ENCODE measurements at regions not wholly inside any gene's neighbourhood (a gene's known extent, or its start where the extent isn't known, plus 50 kb on each side); places are given as distances from the start of the nearest gene placed in this dataset.

DNA sequence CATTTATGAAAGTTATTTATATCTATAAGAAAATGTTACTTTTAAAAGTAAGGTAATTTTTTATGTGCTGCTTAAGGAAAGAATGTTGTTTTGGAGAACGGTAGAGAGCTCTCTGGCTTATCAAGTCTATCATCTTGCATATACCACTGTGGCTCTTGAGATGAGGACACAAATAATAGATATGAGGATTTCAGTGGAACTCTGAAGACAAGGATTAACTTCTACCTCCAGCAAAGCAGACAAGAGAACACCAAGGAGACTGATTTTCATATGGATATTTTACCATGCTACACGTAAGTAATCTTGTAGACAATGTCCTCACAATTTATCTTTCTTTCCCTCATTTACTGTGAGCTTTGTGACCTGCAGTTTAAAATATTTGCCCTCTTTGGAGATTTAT is 557.5 kb upstream of the NDST4 start:
- Histone ChIP-seq H3K4me1 (ENCODE audit: insufficient read depth, low read length, poor library complexity, severe bottlenecking) (no peaks in the 10 kb centered on the region), H3F3A (ENCODE audit: low read depth) (no peaks in the 10 kb centered on the region), H3K9me2 (replicated peaks; ENCODE audit: low read depth, low read length) (no peaks in the 10 kb centered on the region), H3K79me2 (ENCODE audit: insufficient read depth, low read length) (no peaks in the 10 kb centered on the region), H3K4me3 (ENCODE audit: low read length, poor library complexity, severe bottlenecking) (no peak overlapping the region), H2AFZ (ENCODE audit: low read length) (no peak overlapping the region), H3K9me3 (ENCODE audit: insufficient read depth, low read depth, low read length) (no peaks in the 10 kb centered on the region), H3K36me3 (ENCODE audit: insufficient read depth, low read length) (no peaks in the 10 kb centered on the region), H3K9ac (ENCODE audit: low read depth, low read length, poor library complexity, severe bottlenecking) (no peak overlapping the region), H3K4me2 (ENCODE audit: low read depth, low read length, poor library complexity, severe bottlenecking) (no peak overlapping the region), H4K20me1 (ENCODE audit: insufficient read depth, low read length, poor library complexity, severe bottlenecking) (no peaks in the 10 kb centered on the region), H3K27me3 (ENCODE audit: insufficient read depth, low read length, poor library complexity, severe bottlenecking) (no peaks in the 10 kb centered on the region)
- no peak for TF ChIP-seq EZH2phosphoT487 (IDR thresholded peaks at IDR 0.05; ENCODE audit: borderline replicate concordance)
- TF ChIP-seq, protein P1, sequence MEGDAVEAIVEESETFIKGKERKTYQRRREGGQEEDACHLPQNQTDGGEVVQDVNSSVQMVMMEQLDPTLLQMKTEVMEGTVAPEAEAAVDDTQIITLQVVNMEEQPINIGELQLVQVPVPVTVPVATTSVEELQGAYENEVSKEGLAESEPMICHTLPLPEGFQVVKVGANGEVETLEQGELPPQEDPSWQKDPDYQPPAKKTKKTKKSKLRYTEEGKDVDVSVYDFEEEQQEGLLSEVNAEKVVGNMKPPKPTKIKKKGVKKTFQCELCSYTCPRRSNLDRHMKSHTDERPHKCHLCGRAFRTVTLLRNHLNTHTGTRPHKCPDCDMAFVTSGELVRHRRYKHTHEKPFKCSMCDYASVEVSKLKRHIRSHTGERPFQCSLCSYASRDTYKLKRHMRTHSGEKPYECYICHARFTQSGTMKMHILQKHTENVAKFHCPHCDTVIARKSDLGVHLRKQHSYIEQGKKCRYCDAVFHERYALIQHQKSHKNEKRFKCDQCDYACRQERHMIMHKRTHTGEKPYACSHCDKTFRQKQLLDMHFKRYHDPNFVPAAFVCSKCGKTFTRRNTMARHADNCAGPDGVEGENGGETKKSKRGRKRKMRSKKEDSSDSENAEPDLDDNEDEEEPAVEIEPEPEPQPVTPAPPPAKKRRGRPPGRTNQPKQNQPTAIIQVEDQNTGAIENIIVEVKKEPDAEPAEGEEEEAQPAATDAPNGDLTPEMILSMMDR (conservative IDR thresholded peaks at IDR 0.05; ENCODE audit: low read length), result no peak

DNA sequence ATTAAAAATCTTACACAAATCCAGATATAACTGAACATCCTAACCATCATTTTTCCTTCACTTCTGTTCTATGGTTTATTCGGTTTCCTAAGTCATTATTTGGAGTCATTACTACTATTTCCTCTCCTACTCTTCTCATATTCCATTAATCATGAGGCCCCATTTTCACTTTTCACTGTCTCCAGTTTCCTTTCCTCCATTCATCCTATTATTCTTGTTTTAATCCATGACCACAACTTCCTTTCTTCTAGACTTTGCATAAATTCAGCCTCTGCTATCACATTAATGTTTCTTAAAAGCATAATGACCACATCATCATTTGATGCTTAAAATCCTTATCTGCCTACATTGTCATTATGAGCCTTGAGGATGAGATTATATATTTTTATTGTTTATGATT is 555.0 kb upstream of the NDST4 start:
- Histone ChIP-seq H3K79me2 (ENCODE audit: insufficient read depth, low read length) (no peaks in the 10 kb centered on the region), H4K20me1 (ENCODE audit: insufficient read depth, low read length, poor library complexity, severe bottlenecking) (no peaks in the 10 kb centered on the region), H3K4me2 (ENCODE audit: low read depth, low read length, poor library complexity, severe bottlenecking) (no peak overlapping the region), H3K9ac (ENCODE audit: low read depth, low read length, poor library complexity, severe bottlenecking) (no peak overlapping the region), H3K9me3 (ENCODE audit: insufficient read depth, low read depth, low read length) (no peaks in the 10 kb centered on the region), H3F3A (ENCODE audit: low read depth) (no peaks in the 10 kb centered on the region), H3K9me2 (replicated peaks; ENCODE audit: low read depth, low read length) (no peaks in the 10 kb centered on the region), H2AFZ (ENCODE audit: low read length) (no peak overlapping the region), H3K27me3 (ENCODE audit: insufficient read depth, low read length, poor library complexity, severe bottlenecking) (no peaks in the 10 kb centered on the region), H3K36me3 (ENCODE audit: insufficient read depth, low read length) (no peaks in the 10 kb centered on the region), H3K4me3 (ENCODE audit: low read length, poor library complexity, severe bottlenecking) (no peak overlapping the region), H3K4me1 (ENCODE audit: insufficient read depth, low read length, poor library complexity, severe bottlenecking) (no peaks in the 10 kb centered on the region)
- TF ChIP-seq EZH2phosphoT487 (IDR thresholded peaks at IDR 0.05; ENCODE audit: borderline replicate concordance), result no peak
- TF ChIP-seq, protein P1 (conservative IDR thresholded peaks at IDR 0.05; ENCODE audit: low read length), result no peak

DNA sequence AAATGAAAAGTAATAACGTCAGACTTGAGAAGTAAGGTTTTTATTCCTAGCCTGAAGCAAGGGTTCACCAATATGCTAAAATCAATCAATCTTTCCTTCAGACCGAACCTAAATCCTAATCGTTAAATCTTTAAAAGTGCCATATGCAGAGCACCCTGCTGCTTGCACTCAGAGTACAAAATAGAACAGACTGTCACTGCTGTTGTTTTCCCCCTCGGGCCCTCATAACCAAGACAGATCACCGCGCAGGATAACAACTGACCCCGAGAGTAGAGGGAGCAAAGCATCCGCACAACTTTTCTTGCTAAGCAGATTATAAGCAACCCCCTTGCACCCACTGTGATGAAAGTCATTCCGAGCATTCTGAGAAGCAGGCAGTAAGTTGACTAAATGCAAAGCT is 550.9 kb upstream of the NDST4 start:
- Histone ChIP-seq H3K79me2 (ENCODE audit: insufficient read depth, low read length) (no peaks in the 10 kb centered on the region), H3K4me1 (ENCODE audit: insufficient read depth, low read length, poor library complexity, severe bottlenecking) (no peaks in the 10 kb centered on the region), H3K9me2 (replicated peaks; ENCODE audit: low read depth, low read length) (no peaks in the 10 kb centered on the region), H3K27me3 (ENCODE audit: insufficient read depth, low read length, poor library complexity, severe bottlenecking) (no peaks in the 10 kb centered on the region), H4K20me1 (ENCODE audit: insufficient read depth, low read length, poor library complexity, severe bottlenecking) (no peaks in the 10 kb centered on the region), H3K9ac (ENCODE audit: low read depth, low read length, poor library complexity, severe bottlenecking) (no peak overlapping the region), H3F3A (ENCODE audit: low read depth) (no peaks in the 10 kb centered on the region), H2AFZ (ENCODE audit: low read length) (no peak overlapping the region), H3K4me3 (ENCODE audit: low read length, poor library complexity, severe bottlenecking) (no peak overlapping the region), H3K36me3 (ENCODE audit: insufficient read depth, low read length) (no peaks in the 10 kb centered on the region), H3K9me3 (ENCODE audit: insufficient read depth, low read depth, low read length) (no peaks in the 10 kb centered on the region), H3K4me2 (ENCODE audit: low read depth, low read length, poor library complexity, severe bottlenecking) (no peak overlapping the region)
- no peak for TF ChIP-seq EZH2phosphoT487 (IDR thresholded peaks at IDR 0.05; ENCODE audit: borderline replicate concordance)
- TF ChIP-seq, protein P1 (conservative IDR thresholded peaks at IDR 0.05; ENCODE audit: low read length), result no peak
